ENCODE measurements at regions not wholly inside any gene's neighbourhood (a gene's known extent, or its start where the extent isn't known, plus 50 kb on each side); places are given as distances from the start of the nearest gene placed in this dataset.
"Not testable (repeated sequence)": the region's sequence is repeated elsewhere in the genome, so short reads cannot be mapped to it uniquely, and the experiment has no call there.

- no peak for DNase-seq
Observed at GRCh38 chr10:124176349-124177179, 83.2 kb upstream of the CHST15 start.

DNA sequence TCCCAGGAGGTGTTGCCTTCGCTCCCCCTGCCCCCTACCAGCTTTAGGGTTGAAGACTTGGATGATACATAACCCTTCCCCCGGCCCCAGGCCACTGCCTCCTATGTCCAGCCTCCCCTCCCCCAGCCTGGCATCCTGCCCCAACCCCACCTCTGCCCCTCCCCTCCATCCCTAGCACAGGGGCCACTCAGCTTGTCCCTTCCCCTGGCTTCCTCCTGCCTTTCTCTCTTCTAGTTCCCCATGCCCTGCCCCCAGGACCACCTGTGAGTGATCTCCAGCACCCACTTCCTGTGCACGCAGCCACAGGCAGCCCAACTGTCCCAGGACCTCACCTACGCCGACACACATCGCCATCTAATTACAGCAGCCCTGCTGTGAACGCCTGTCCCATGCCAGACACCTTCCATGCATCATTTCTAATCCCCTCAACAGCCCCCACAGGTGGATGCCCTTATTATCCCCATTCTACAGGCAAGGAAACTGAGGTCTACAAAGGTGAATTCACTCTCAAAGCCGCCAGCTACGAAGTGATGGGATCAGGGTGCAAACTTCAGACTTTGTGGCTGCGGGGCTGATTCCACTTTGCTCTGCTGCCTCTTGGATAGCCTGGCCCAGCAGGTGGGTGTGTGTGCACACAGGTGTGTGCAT, 82.4 kb upstream of the CHST15 start:
- no peak for DNase-seq

- no peak for DNase-seq
Observed at GRCh38 chr10:124174673-124175645, 81.6 kb upstream of the CHST15 start.

DNA sequence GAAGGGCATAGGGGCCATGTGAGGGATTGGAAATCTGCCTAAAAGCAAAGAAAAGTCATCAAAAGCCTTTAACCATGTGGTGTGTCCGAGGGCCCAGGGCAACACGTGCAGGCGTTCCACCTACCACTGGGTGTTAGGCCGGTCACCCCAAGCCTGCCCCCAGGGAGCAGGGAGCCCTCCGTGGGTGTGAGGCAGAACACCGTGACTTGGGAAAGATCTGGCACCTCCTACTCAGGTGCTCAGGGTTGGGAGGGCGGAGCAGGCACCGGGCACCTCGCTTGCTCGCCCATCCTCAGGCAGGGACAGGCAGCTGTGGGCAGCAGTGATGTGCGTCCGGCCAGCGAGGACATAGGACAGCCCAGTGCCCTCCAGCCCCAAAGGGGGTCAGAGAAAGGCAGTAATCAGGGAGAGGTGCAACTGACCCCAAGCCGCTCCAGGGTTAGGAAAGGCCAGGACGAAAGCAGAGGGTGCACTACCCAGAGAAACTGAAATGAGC, 80.7 kb upstream of the CHST15 start:
- no peak for DNase-seq

DNA sequence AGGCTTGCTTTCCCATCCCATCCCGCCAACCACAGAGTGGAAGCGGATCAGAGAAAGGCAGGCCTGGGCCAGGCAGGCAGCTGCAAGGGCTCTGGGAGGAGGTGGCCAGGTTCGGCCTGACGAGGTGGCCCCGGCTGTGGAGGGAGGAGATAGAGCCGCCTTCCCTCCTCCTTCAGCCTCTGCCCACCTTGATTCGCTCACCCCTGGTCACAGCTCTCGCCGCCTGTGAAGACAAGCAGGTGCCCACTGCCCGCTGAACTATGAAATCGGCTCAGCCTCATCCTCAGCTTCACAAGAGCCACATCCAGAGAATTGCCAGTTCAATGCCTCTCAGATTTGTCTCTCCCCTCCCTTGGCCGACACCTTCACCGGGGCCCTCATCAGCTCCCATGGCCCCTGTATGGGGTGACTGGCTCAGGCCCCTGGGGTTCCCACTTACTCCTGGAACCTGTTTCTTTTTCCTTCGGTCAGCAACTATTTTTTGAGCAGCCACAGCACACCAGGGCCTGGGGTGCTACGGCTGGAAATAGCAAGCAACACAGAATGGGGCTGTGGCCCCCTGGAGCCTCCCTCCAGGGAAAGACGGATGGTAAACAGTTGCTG, 80.0 kb upstream of the CHST15 start:
- DNase-seq, result no peak

DNA sequence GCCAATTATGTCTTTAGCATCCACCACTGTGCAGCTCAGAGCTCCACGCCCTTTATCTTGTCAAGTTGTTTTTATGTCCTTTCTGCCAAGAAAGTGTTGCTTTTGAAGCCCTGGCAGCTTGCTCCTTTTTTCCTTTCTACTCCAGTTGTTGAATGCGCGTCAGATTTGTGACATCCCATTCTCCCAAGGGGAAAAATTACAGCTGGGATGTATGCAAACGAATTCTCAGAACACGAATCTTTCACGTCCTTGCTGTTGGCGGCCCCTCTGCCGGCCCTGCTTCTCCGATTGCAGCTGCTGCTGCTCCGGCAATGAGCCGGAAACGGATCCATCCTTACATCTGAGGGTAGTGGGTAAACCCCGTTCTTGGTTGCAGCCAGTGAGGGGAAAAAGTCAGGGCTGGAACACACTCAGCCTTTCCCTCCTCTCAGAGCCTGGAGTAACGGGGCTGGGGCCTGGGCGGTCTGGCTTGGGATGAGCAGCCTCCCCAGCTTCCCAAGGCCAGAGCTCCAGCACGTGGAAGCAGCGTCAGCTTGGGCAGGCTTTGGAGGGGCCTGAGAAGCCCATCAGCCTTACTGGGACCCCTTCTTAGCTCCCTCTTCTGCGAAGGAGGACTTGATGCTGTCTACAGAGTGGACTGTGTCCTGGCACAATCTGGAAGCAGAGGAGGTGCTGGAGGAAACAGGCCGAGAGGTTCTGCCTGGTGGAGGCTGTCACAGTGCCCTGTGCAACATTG, 79.0 kb upstream of the CHST15 start:
- no peak for DNase-seq

GRCh38 chr10:124171561-124171960, 78.2 kb upstream of the CHST15 start:
- DNase-seq, result no peak

DNA sequence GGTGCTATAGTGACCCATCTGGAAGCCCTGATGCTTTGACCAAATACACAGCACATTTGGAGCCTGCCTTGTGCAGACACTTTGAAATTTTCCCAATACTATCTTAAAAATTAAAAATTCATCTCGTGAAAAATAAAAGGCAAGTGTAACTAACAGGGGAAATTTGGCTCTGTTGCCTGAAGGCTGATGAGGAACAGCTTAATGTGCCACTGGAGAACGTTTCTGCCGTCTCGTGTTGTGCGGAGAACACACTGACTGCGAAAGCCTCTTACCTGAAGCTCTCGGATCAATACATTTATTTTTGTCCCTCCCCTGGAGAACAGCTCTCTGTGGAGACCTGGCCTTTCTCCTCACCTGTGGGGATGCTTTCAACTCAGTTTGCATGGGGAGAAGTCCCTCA, 77.2 kb upstream of the CHST15 start:
- DNase-seq, result no peak

DNA sequence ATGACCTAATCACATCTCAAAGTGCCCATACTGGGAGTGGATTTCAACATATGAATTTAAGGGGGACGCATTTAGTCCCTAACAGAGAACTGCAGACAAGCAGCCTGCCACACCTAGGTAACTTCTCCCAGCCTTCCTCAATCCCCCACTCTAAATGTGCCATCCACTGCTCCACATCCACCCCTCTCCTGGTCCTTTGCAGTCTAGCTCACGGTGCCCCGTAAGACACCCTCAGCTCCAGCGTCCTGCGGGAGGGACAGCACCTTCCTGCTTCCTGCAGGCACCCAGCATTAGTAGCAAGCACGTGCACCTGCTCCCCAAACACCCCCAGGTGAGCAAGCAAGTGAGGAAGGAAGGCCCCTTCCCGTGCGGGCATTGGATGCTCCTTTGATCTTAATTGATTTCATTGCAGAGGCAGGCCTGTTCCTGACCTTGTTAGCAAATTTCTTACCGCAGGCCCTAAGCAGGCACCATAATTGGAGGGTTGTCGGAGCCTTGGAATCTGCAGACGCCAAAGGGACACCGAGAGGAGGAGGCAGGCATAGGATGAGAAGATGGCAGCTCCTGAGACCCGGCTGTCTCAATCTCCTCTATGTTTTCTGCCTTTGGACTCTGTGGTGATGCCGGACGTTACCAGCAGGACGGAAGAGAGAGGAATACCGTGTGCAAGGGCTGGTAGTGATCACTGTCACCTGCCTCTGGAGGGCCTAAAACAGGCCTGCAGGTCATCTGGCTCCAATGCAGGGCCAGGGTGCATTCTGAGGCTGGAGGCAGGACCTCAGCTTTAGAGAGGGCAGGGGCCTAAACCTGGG, 75.8 kb upstream of the CHST15 start:
- DNase-seq, result no peak

DNA sequence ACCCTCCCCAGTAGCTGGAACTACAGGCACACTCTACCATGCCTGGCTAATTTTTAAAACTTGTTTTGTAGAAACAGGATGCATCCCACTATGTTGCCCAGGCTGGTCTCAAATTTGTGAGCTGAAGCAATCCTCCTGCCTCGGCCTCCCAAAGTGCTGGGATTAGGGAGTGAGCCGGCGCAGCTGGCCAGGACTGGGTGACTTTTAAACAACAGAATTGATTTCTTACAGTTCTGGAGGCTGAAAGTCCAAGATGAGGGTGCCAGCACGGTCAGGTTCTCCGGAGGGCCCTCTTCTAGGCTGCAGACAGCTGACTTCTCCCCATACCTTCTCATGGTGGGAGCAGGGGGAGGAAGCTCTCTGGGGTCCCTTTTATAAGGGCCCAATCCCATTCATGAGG, 75.2 kb upstream of the CHST15 start:
- no peak for DNase-seq

DNA sequence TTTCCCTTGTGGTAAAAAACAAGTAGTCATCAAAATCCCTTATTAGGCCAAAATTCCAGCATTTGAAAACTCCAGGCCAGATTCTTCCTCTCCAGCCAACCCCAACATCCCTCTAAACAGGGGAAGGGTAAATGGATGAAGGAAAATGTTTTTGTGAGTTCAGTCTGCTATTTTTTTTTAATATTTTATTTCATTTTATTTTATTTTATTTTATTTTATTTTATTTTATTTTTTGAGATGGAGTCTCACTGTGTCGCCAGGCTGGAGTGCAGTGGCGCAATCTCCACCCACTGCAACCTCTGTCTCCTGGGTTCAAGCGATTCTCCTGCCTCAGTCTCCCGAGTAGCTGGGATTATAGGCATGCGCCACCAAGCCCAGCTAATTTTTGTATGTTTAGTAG, 74.5 kb upstream of the CHST15 start:
- DNase-seq, result not testable (repeated sequence)

DNA sequence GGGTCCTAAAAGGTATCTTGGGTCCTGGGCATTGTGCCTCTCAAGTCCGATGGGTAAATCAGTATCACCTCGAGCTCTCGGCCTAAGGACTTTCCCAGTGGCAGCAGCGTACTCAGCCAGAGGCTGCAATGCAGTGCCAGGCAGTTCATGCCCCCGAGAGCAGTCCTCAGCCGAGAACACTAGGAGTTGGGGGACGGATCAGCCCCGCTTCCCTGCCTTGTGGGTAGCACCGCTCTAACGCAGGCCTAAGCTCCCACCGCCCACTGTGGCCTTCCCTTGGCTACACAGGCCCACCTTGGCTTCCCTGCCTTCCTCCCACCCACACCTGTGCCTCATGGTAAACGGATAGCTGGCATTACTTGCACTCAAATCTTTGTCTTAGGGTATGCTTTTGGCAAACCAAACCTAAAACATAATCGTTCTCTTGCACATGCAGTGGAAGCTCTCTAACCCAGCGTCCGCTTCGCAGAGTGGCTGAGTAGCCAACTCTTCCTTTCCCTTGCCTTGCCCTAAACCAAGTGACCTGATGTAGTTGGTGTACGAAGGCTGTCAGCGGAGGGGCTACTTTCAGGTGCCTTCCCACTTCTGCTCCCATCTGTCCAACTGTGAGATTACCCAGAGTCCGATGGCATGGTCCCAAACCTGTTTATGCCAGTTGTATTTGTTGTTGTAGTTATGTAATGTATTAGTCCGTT, 73.2 kb upstream of the CHST15 start:
- DNase-seq, result no peak

DNA sequence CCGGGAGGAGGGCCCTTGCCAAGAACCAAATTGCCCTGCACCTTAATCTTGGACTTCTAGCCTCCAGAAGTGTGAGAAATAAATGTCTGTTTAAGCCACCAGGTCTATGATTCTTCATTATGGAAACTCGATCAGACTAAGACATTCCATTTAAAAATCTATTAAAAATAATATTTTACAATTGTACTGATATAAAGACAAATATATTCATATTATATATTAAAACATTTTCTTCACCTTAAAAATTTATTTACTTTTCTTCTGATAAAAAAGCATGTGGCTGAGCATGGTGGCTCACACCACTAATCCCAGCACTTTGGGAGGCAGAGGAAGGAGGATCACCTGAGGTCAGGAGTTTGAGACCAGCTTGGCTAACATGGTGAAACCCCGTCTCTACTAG, 72.4 kb upstream of the CHST15 start:
- DNase-seq, result no peak

- DNase-seq, result no peak
Observed at GRCh38 chr10:124165311-124165710, 71.9 kb upstream of the CHST15 start.

DNA sequence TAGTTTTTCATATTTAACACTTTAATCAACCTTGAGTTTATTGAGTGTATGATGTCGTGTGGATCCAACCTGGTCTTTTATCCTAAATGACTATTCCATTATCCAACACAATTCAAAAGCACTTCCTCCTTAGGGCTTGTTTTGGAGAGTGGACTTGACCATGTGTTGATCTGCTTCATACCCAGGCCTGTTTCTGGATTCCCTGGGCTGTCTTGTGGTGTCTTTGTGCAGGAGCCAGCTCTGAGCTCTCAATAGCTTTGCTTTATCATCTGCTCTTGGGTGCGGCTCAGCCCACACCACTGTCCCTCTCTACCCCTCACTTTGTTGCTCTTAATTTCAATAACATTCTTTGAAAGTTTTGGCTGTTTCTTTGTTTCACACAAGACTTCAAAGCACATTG, 70.9 kb upstream of the CHST15 start:
- no peak for DNase-seq

- DNase-seq, result no peak
Observed at GRCh38 chr10:124162774-124163354, 69.5 kb upstream of the CHST15 start.

GRCh38 chr10:124162136-124162535, 68.7 kb upstream of the CHST15 start:
- no peak for DNase-seq

DNA sequence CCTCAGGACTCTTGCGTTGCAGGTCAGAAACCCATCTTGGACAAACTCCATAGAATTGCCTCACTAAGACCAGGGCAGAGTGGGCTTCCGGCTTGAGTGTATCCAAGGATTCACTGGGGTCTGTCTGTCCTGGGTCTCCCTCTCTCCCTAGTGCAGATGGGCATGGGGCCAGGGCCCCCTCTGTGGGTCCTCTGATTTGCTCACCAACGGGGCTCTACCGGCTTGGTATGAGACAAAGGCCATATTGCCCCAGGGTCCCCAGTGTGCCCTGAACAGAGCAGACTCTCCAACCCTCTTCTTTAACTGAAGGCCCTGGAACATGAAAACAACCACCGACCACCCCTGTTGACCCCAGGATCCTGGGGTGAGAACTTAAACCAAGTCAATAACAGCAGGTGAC, 68.2 kb upstream of the CHST15 start:
- no peak for DNase-seq

DNA sequence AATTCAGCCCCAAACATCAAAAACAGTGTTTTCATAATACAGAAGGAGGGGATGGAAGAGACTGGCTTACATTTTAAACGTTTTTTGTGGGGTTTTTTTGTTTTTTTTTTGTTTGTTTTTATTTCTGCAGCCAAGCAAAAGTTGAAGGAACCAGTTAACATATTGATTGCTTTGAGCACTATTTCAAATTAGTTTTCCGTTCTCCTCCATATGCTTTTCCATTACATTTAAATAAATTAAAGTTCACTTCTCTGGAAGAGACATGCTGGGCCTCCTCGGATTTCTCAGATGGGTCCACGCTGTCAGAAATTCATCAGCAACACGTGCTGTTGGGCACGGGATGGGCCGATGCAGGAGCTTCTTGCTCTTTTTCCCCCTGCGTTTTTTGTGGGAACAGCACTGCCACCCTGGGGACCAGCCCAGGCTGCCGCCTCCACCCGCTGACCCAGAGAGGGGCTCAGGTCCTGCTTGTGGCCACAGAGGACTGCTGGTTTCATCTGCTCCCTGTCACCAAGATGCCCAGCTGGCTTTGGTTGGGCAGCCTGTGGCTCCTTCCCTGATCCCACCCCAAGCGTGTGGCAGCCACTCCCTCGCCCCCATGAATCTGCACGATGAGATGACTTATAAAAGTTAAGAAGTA, 67.7 kb upstream of the CHST15 start:
- DNase-seq, result no peak

DNA sequence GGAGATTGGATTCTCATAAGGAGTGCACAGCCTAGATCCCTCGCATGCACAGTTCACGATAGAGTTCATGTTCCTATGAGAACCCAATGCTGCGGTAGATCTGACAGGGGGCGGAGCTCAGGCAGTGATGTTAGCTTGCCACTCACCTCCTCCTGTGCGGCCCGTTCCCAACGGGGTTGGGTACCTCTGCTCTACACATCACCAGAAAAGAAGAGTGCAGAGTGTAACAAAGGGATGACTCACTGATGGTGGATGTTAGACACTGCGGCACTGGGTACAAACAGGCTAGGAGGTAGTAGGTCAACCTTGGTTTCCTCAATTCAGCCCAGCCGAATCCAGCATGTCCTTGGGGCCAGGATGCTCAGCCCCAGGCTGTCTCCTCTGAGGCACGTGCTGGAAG, 66.8 kb upstream of the CHST15 start:
- DNase-seq, result no peak

Measured in central memory CD4-positive, alpha-beta T cell (primary cell).